Peyer's patch (tissue), 4 donors: ENCODE measurements at regions not wholly inside any gene's neighbourhood (a gene's known extent, or its start where the extent isn't known, plus 50 kb on each side); places are given as distances from the start of the nearest gene placed in this dataset.

Source experiments
- POLR2A ChIP-seq, 2 donors: fragments of 450-650 bp; IDR thresholded peaks; one replicate each; pipeline ENCODE4 v1.5.1; 2017; ENCODE audit warnings: antibody characterized with exemption in 2 of 2, mild to moderate bottlenecking in 2 of 2, moderate library complexity in 2 of 2
- TF ChIP-seq, protein P1 (sequence below), 6 experiments: fragments of 450-650 bp in 4 of 6; fragments of 200-600 bp in 2 of 6; sonication (generic) in 1 of 6; IDR thresholded peaks; one replicate each; pipeline ENCODE4 v1.5.1; 2017 to 2019; ENCODE audit warnings: antibody characterized with exemption in 6 of 6, mild to moderate bottlenecking in 3 of 6, moderate library complexity in 1 of 6

DNA sequence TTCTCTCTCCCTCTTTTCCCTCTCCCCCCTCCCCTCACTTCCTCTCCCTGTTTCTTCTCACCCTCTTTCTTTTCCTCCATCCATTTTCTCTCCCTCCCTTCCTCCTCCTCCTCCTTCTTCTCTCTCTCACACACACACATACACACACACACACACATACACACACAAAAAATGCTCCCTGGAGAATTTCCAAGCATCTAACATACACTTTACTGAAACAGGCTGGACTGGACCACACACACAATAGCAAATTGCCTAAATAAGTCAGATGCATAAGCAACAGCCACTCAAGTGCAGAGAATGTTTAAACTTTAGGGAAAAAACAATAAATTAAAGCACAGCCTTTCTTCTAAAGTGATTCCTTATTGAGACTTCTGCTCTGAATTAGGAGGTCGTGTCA is 267.7 kb downstream of the FGFR2 start:
- TF ChIP-seq, protein P1, sequence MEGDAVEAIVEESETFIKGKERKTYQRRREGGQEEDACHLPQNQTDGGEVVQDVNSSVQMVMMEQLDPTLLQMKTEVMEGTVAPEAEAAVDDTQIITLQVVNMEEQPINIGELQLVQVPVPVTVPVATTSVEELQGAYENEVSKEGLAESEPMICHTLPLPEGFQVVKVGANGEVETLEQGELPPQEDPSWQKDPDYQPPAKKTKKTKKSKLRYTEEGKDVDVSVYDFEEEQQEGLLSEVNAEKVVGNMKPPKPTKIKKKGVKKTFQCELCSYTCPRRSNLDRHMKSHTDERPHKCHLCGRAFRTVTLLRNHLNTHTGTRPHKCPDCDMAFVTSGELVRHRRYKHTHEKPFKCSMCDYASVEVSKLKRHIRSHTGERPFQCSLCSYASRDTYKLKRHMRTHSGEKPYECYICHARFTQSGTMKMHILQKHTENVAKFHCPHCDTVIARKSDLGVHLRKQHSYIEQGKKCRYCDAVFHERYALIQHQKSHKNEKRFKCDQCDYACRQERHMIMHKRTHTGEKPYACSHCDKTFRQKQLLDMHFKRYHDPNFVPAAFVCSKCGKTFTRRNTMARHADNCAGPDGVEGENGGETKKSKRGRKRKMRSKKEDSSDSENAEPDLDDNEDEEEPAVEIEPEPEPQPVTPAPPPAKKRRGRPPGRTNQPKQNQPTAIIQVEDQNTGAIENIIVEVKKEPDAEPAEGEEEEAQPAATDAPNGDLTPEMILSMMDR (IDR thresholded peaks at IDR 0.05) = no peak
- no peak for TF ChIP-seq POLR2A (IDR thresholded peaks at IDR 0.05)
